ENCODE measurements at regions not wholly inside any gene's neighbourhood (a gene's known extent, or its start where the extent isn't known, plus 50 kb on each side); places are given as distances from the start of the nearest gene placed in this dataset. TPM values are rescaled to one million over a fixed set of nuclear protein-coding genes. Genes with fewer than 3 reads are reported as not detected.

GRCh38 chr2:201536754-201537153 lies 85.2 kb downstream of the STRADB start:
- Histone ChIP-seq H3K4me3 (no peak overlapping the region), H3F3A (ENCODE audit: insufficient read depth) (peaks cover 17% of the 10 kb centered on the region), H3K27me3 (replicated peaks; ENCODE audit: insufficient read depth) (no peaks in the 10 kb centered on the region), H3K79me2 (ENCODE audit: insufficient read depth) (no peaks in the 10 kb centered on the region), H3K27ac (no peak overlapping the region), H3K9me3 (ENCODE audit: low read depth) (no peaks in the 10 kb centered on the region), H3K36me3 (ENCODE audit: low read depth) (0 out of 2 replicates have a peak, but pooled peaks cover 3% of the 10 kb centered on the region), H3K4me1 (ENCODE audit: insufficient read depth) (peaks cover 4% of the 10 kb centered on the region; the same call in 1 of the 2 replicates), H2AFZ (no peak overlapping the region), H3K9me2 (ENCODE audit: insufficient read depth) (no peaks in the 10 kb centered on the region; the same call in 1 of the 2 replicates), H4K20me1 (ENCODE audit: insufficient read depth) (no peaks in the 10 kb centered on the region), H3K9ac (no peak overlapping the region), H3K4me2 (ENCODE audit: unreplicated experiment) (no peak overlapping the region)
- WGBS, 2 experiments (ENCODE audit: low coverage in 1 of 2, low lambda C conversion rate in 2 of 2, missing lambda C conversion rate in 2 of 2): 91 to 100% methylated on average over 1 of the region's 1 CpG
- no peak for DNase-seq
- TF ChIP-seq EZH2 (IDR thresholded peaks at IDR 0.05; ENCODE audit: insufficient read depth, poor library complexity, severe bottlenecking) (no peak), EZH2phosphoT487 (IDR thresholded peaks at IDR 0.05; ENCODE audit: insufficient read depth, low read depth) (no peak)
- in situ Hi-C loops (cut with MboI): no loop called here

DNA sequence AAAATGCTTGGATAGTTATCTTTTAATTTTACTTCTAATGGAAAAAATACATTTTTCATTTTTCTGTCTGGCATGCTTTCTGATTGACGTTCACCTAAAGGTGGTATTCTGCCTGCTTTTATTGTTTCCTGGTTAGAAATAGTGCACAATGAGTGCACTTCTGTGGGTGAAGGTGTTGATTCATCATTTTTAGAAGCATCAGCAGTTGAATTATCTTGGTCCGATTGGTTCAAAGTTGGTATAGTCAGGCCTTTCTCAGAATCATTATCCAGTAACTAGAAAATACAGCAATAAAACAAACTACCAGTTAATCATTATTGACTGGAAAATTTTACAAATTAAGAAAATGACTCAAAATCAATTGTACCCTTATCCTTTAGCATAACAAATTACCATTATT lies 84.5 kb downstream of the STRADB start:
- in situ Hi-C loops (cut with MboI): no loop called here
- Histone ChIP-seq H3K4me3 (no peak overlapping the region), H3K27me3 (replicated peaks; ENCODE audit: insufficient read depth) (no peaks in the 10 kb centered on the region), H3K79me2 (ENCODE audit: insufficient read depth) (no peaks in the 10 kb centered on the region), H3F3A (ENCODE audit: insufficient read depth) (peaks cover 17% of the 10 kb centered on the region), H4K20me1 (ENCODE audit: insufficient read depth) (no peaks in the 10 kb centered on the region), H2AFZ (no peak overlapping the region), H3K4me2 (ENCODE audit: unreplicated experiment) (no peak overlapping the region), H3K9me3 (ENCODE audit: low read depth) (no peaks in the 10 kb centered on the region), H3K4me1 (ENCODE audit: insufficient read depth) (peaks cover 4% of the 10 kb centered on the region; the same call in 1 of the 2 replicates), H3K9me2 (ENCODE audit: insufficient read depth) (no peaks in the 10 kb centered on the region; the same call in 1 of the 2 replicates), H3K36me3 (ENCODE audit: low read depth) (0 out of 2 replicates have a peak, but pooled peaks cover 3% of the 10 kb centered on the region), H3K27ac (no peak overlapping the region), H3K9ac (no peak overlapping the region)
- 91 to 92% methylated on average over 2 of the region's 2 CpGs for WGBS, 2 experiments (ENCODE audit: low coverage in 1 of 2, low lambda C conversion rate in 2 of 2, missing lambda C conversion rate in 2 of 2)
- TF ChIP-seq EZH2 (IDR thresholded peaks at IDR 0.05; ENCODE audit: insufficient read depth, poor library complexity, severe bottlenecking) (no peak), EZH2phosphoT487 (IDR thresholded peaks at IDR 0.05; ENCODE audit: insufficient read depth, low read depth) (no peak)
- DNase-seq: no peak

DNA sequence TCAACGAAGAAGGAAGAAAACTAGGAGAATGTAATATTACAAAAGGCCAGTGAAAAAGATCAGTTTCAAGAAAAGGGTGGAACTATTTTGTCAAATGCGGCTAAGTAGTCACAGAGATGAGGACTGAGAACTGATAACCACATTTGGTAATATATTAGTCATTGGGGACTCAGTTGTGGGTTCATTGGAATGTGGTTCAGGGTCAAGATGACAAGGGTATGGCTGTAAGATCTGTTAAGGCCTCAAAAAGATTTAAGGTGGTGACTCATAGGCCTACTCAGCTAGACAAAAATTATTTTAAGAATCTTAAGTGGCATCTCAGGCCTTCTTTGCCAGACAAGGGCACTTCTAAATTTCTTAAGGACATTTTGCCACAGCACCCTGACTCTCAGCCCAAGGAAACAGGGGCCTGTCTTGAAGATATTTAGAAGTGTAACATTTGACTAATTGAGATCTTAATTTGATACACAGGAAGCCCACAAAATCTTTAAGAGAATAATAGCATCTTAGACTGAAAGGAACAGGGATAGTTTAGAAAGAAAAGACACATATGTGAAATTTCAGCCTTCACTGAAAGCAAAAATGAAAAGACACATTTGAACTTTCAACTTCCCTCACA lies 81.3 kb downstream of the STRADB start:
- H3K36me3 ChIP-seq (ENCODE audit: low read depth): 0 out of 2 replicates have a peak, but pooled peaks cover 3% of the 10 kb centered on the region
- no peak overlapping the region for H3K9ac ChIP-seq
- peak overlapping the region; percentile 37 for H3K27ac ChIP-seq
- H3K9me2 ChIP-seq (ENCODE audit: insufficient read depth): no peaks in the 10 kb centered on the region; the same call in 1 of the 2 replicates
- no peak overlapping the region for H2AFZ ChIP-seq
- no peak overlapping the region for H3K4me3 ChIP-seq
- in situ Hi-C loops (cut with MboI): no loop called here
- H3K4me1 ChIP-seq (ENCODE audit: insufficient read depth): peaks cover 4% of the 10 kb centered on the region; the same call in 1 of the 2 replicates
- H3K9me3 ChIP-seq (ENCODE audit: low read depth): no peaks in the 10 kb centered on the region
- no peaks in the 10 kb centered on the region for H3K79me2 ChIP-seq (ENCODE audit: insufficient read depth)
- TF ChIP-seq EZH2phosphoT487 (IDR thresholded peaks at IDR 0.05; ENCODE audit: insufficient read depth, low read depth) (0 out of 2 replicates have a peak, but pooled peaks have one; percentile 47), EZH2 (IDR thresholded peaks at IDR 0.05; ENCODE audit: insufficient read depth, poor library complexity, severe bottlenecking) (no peak)
- no peaks in the 10 kb centered on the region for H4K20me1 ChIP-seq (ENCODE audit: insufficient read depth)
- peak overlapping the region; percentile 3 for H3K4me2 ChIP-seq (ENCODE audit: unreplicated experiment)
- H3F3A ChIP-seq (ENCODE audit: insufficient read depth): peaks cover 17% of the 10 kb centered on the region
- DNase-seq: peak; percentile 89
- 18 to 27% methylated on average over 2 of the region's 2 CpGs for WGBS, 2 experiments (ENCODE audit: low coverage in 1 of 2, low lambda C conversion rate in 2 of 2, missing lambda C conversion rate in 2 of 2)
- no peaks in the 10 kb centered on the region for H3K27me3 ChIP-seq (replicated peaks; ENCODE audit: insufficient read depth)

Small RNA genes in the stretch of these regions (small RNA-seq; reads per million reads assigned to genes)
- not detected for gene MTND4LP16 (ENCODE audit: low read depth, low replicate concordance)

Measured in GM23248 (cell line).